LoVo (cell line): ENCODE measurements at regions not wholly inside any gene's neighbourhood (a gene's known extent, or its start where the extent isn't known, plus 50 kb on each side); places are given as distances from the start of the nearest gene placed in this dataset.
"Not testable (repeated sequence)": the region's sequence is repeated elsewhere in the genome, so short reads cannot be mapped to it uniquely, and the experiment has no call there.

Source experiments
- DNase-seq: peaks from one replicate; pipeline ENCODE4 v3.0.0-alpha.2; 2016; ENCODE audit warnings: low spot score

- no peak for DNase-seq
These were observed 980.1 kb downstream of the KCNMA1 start for GRCh38 chr10:76657337-76658012.

GRCh38 chr10:76651154-76651553, 986.5 kb downstream of the KCNMA1 start:
- no peak for DNase-seq

DNA sequence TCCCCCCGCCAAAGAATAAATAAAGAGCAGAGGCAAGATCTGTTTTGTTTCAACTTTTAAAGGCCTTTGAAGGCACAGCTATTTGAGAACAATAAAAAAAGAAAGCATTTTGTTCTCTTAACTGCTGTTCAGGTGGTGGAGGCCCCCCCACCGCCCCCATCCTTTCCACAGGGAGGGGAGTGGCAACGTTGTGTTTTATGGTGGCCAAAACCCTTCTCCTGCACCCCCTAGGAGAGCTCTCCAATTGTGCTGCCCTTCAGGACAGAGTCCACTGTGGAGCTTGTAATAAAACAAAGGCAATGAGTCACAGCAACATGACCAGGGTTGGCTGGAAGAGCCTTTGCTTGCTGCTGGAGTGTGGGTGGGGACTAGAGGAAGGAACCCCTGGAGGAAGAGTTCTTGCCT, 987.9 kb downstream of the KCNMA1 start:
- peak; percentile 26 for DNase-seq

GRCh38 chr10:76649254-76649653, 988.4 kb downstream of the KCNMA1 start:
- no peak for DNase-seq

GRCh38 chr10:76647301-76647700, 990.3 kb downstream of the KCNMA1 start:
- DNase-seq: no peak

- no peak for DNase-seq
These were observed 992.3 kb downstream of the KCNMA1 start for GRCh38 chr10:76645341-76645740.

DNA sequence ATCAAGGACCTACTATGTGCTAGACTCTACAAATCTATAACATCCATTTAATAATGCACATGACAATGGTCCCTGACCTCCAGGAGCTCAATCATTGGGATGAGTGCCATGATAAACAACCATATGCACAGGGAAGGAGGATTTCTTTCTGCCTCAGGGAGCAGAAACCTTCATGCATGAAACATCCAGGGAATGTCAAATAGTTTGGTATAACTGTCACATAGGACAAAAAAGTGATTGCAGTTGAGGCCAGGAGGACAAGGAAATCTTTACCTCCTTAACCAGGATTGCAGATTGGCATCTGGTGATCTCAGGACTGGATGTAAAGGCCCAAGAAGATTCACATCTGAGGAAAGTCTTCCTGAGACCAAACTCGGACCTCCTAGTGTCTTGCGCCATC, 993.1 kb downstream of the KCNMA1 start:
- no peak for DNase-seq

GRCh38 chr10:76643511-76643911, 994.1 kb downstream of the KCNMA1 start:
- no peak for DNase-seq

GRCh38 chr10:76642358-76642757, 995.2 kb downstream of the KCNMA1 start:
- DNase-seq: no peak

DNA sequence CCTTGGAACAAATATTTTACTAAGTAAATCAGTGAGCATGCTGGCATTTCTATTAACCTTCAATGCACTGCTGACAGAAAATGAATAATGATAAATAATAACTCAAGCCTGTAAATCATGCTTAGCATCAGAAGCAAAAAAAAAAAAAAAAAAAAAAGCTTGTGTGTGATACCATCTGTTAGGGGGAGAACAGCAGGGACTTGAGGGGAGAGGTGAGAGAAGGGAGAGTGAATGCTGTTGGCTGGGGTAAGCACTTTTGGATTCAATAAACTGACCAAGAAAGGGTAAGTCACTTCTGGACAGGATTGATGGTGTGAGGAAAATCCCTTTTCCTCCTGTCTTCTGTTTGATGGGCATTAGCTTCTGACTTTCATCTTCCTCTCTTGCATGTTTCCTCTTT, 996.4 kb downstream of the KCNMA1 start:
- no peak for DNase-seq

- no peak for DNase-seq
These were observed 996.8 kb downstream of the KCNMA1 start for GRCh38 chr10:76640806-76641205.

DNA sequence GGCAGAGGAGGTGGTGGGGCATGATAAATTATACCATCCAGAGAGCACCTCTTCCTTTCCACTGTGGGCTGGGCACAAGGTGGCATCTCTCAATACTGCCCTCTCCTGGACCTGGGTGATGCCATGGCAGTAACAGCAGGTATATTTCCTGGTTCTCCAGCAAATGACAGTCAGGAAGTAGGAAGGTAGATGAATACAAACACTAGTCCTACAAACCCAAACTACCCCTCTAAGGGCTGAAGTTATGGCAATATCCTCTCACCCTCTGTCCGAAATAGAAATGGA, 1004.9 kb downstream of the KCNMA1 start:
- no peak for DNase-seq

GRCh38 chr10:76631884-76632766, 1005.5 kb downstream of the KCNMA1 start:
- no peak for DNase-seq

- DNase-seq: no peak
These were observed 1006.5 kb downstream of the KCNMA1 start for GRCh38 chr10:76631036-76631670.

GRCh38 chr10:76628801-76629200, 1008.8 kb downstream of the KCNMA1 start:
- no peak for DNase-seq

- no peak for DNase-seq
These were observed 1011.2 kb downstream of the KCNMA1 start for GRCh38 chr10:76626386-76626785.

GRCh38 chr10:76624470-76624869, 1013.1 kb downstream of the KCNMA1 start:
- DNase-seq: no peak

DNA sequence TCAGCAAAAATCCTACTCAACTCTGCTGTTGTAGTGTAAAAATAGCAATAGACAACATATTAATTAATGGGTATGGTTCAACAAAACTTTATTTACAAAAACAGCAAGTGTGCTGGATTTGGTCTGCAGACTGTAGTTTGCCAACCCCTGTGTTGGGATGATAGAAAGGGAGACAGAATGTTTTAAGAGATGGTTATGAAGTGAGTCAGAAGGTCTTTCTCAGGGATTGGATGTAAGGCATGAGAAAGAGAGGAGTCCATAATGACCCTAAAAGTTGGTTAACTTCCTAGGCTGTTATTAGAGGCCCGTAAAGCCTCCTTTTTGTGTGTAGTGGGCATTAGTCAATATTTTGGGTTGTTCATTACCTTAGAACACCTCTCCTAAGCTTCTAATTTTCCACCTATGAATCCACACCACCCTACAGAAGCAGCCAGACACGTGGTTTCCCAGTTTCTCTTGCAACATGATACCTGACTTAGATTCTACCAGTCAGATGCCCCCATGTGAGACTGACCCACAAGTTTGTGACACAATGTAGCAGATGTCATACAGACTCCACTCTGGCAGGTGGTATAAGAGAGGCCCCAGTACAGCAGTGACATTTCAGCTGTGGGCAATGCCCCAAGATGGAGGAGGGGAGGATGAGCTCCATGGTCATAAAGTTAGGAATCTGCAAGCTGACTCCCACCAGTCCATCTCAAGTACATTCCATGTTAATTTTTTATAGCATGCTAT, 1015.6 kb downstream of the KCNMA1 start:
- DNase-seq: no peak

- no peak for DNase-seq
These were observed 1019.0 kb downstream of the KCNMA1 start for GRCh38 chr10:76618641-76619040.

DNA sequence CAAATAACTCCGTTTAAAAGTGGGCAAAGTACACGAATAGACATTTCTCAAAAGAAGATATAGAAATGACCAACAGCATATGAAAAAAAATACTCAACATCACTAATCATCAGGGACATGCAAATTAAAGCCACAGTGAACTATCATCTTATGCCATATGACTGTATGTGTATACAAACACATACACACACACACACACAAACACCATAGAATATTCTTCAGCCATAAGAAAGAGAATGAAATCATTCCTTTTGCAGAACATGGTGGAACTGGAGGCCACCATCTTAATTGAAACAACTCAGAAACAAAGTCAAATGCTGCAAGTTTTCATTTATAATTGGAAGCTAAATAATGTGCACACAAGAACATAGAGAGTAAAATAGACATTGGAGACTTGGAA, 1019.4 kb downstream of the KCNMA1 start:
- no peak for DNase-seq

DNA sequence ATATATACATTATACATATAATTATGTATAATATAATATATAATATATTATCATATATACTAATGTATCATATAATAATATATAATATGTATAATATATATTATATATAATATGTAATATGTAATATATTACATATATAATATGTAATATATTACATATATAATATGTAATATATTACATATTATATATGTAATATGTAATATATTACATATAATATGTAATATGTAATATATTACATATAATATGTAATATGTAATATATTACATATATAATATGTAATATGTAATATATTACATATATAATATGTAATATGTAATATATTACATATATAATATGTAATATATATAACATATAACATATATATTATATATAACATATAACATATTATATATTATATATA, 1020.9 kb downstream of the KCNMA1 start:
- DNase-seq: not testable (repeated sequence)

GRCh38 chr10:76615049-76615448, 1022.6 kb downstream of the KCNMA1 start:
- DNase-seq: no peak
